ENCODE measurements at regions not wholly inside any gene's neighbourhood (a gene's known extent, or its start where the extent isn't known, plus 50 kb on each side); places are given as distances from the start of the nearest gene placed in this dataset.
"Not testable (repeated sequence)": the region's sequence is repeated elsewhere in the genome, so short reads cannot be mapped to it uniquely, and the experiment has no call there.

- DNase-seq: not testable (repeated sequence)
Measured at GRCh38 chr13:70981219-70981618, 873.0 kb upstream of the KLHL1 start.

GRCh38 chr13:70969321-70969720, 861.1 kb upstream of the KLHL1 start:
- no peak for DNase-seq

GRCh38 chr13:70967564-70967963, 859.3 kb upstream of the KLHL1 start:
- DNase-seq: no peak

GRCh38 chr13:70964874-70965273, 856.6 kb upstream of the KLHL1 start:
- DNase-seq: no peak

GRCh38 chr13:70964124-70964523, 855.9 kb upstream of the KLHL1 start:
- DNase-seq: no peak

- DNase-seq: no peak
Measured at GRCh38 chr13:70960841-70961443, 852.7 kb upstream of the KLHL1 start.

- DNase-seq: no peak
Measured at GRCh38 chr13:70959035-70959775, 851.0 kb upstream of the KLHL1 start.

- no peak for DNase-seq
Measured at GRCh38 chr13:70955887-70956286, 847.6 kb upstream of the KLHL1 start.

GRCh38 chr13:70950664-70951063, 842.4 kb upstream of the KLHL1 start:
- no peak for DNase-seq

- no peak for DNase-seq
Measured at GRCh38 chr13:70945506-70945905, 837.3 kb upstream of the KLHL1 start.

GRCh38 chr13:70941454-70941853, 833.2 kb upstream of the KLHL1 start:
- DNase-seq: no peak

- DNase-seq: no peak
Measured at GRCh38 chr13:70938462-70938861, 830.2 kb upstream of the KLHL1 start.

- DNase-seq: no peak
Measured at GRCh38 chr13:70932511-70932910, 824.3 kb upstream of the KLHL1 start.

GRCh38 chr13:70923863-70924752, 815.9 kb upstream of the KLHL1 start:
- no peak for DNase-seq

- DNase-seq: no peak
Measured at GRCh38 chr13:70911286-70911685, 803.0 kb upstream of the KLHL1 start.

GRCh38 chr13:70908795-70909194, 800.5 kb upstream of the KLHL1 start:
- no peak for DNase-seq

- DNase-seq: no peak
Measured at GRCh38 chr13:70905035-70905434, 796.8 kb upstream of the KLHL1 start.

- DNase-seq: no peak
Measured at GRCh38 chr13:70896136-70896535, 787.9 kb upstream of the KLHL1 start.

GRCh38 chr13:70895599-70895998, 787.3 kb upstream of the KLHL1 start:
- DNase-seq: no peak

GRCh38 chr13:70894258-70894657, 786.0 kb upstream of the KLHL1 start:
- no peak for DNase-seq

- DNase-seq: no peak
Measured at GRCh38 chr13:70893832-70894231, 785.6 kb upstream of the KLHL1 start.

GRCh38 chr13:70890289-70890688, 782.0 kb upstream of the KLHL1 start:
- no peak for DNase-seq

GRCh38 chr13:70889163-70889562, 780.9 kb upstream of the KLHL1 start:
- no peak for DNase-seq

- no peak for DNase-seq
Measured at GRCh38 chr13:70884196-70884595, 775.9 kb upstream of the KLHL1 start.

All from activated CD4-positive, alpha-beta T cell treated with anti-CD3 and anti-CD28 coated beads for 48 hours (primary cell).